ENCODE measurements at regions not wholly inside any gene's neighbourhood (a gene's known extent, or its start where the extent isn't known, plus 50 kb on each side); places are given as distances from the start of the nearest gene placed in this dataset.
"Not testable (repeated sequence)": the region's sequence is repeated elsewhere in the genome, so short reads cannot be mapped to it uniquely, and the experiment has no call there.

GRCh38 chr2:56971383-56971974, 787.7 kb downstream of the CCDC85A start:
- DNase-seq (ENCODE audit: low read depth in 2 of 2): no peak

GRCh38 chr2:56981554-56981953, 797.8 kb downstream of the CCDC85A start:
- no peak for DNase-seq (ENCODE audit: low read depth in 2 of 2)

GRCh38 chr2:56985609-56986008, 801.8 kb downstream of the CCDC85A start:
- no peak for DNase-seq (ENCODE audit: low read depth in 2 of 2)

- DNase-seq (ENCODE audit: low read depth in 2 of 2): no peak
Observed at GRCh38 chr2:57022496-57022895, 838.7 kb downstream of the CCDC85A start.

GRCh38 chr2:57044931-57045635, 861.3 kb downstream of the CCDC85A start:
- DNase-seq (ENCODE audit: low read depth in 2 of 2): no peak

GRCh38 chr2:57049273-57049672, 865.5 kb downstream of the CCDC85A start:
- DNase-seq (ENCODE audit: low read depth in 2 of 2): no peak

- DNase-seq (ENCODE audit: low read depth in 2 of 2): no peak
Observed at GRCh38 chr2:57050007-57050406, 866.2 kb downstream of the CCDC85A start.

- DNase-seq (ENCODE audit: low read depth in 2 of 2): not testable (repeated sequence)
Observed at GRCh38 chr2:57066301-57066700, 882.5 kb downstream of the CCDC85A start.

- DNase-seq (ENCODE audit: low read depth in 2 of 2): no peak
Observed at GRCh38 chr2:57075226-57075625, 891.4 kb downstream of the CCDC85A start.

GRCh38 chr2:57080035-57080434, 896.2 kb downstream of the CCDC85A start:
- no peak for DNase-seq (ENCODE audit: low read depth in 2 of 2)

- no peak for DNase-seq (ENCODE audit: low read depth in 2 of 2)
Observed at GRCh38 chr2:57084697-57085281, 901.0 kb downstream of the CCDC85A start.

GRCh38 chr2:57093020-57093419, 909.2 kb downstream of the CCDC85A start:
- DNase-seq (ENCODE audit: low read depth in 2 of 2): no peak

GRCh38 chr2:57097855-57098254, 914.1 kb downstream of the CCDC85A start:
- DNase-seq (ENCODE audit: low read depth in 2 of 2): no peak

GRCh38 chr2:57100436-57100835, 916.6 kb downstream of the CCDC85A start:
- DNase-seq (ENCODE audit: low read depth in 2 of 2): no peak

GRCh38 chr2:57105694-57106093, 921.9 kb downstream of the CCDC85A start:
- DNase-seq (ENCODE audit: low read depth in 2 of 2): no peak

- DNase-seq (ENCODE audit: low read depth in 2 of 2): no peak
Observed at GRCh38 chr2:57107353-57107752, 923.6 kb downstream of the CCDC85A start.

GRCh38 chr2:57111531-57111930, 927.7 kb downstream of the CCDC85A start:
- DNase-seq (ENCODE audit: low read depth in 2 of 2): no peak

GRCh38 chr2:57119141-57119540, 927.5 kb upstream of the VRK2 start:
- DNase-seq (ENCODE audit: low read depth in 2 of 2): no peak

- DNase-seq (ENCODE audit: low read depth in 2 of 2): no peak
Observed at GRCh38 chr2:57126410-57126809, 920.2 kb upstream of the VRK2 start.

- DNase-seq (ENCODE audit: low read depth in 2 of 2): no peak
Observed at GRCh38 chr2:57139179-57139578, 907.4 kb upstream of the VRK2 start.

GRCh38 chr2:57141269-57141668, 905.3 kb upstream of the VRK2 start:
- no peak for DNase-seq (ENCODE audit: low read depth in 2 of 2)

GRCh38 chr2:57146951-57147350, 899.7 kb upstream of the VRK2 start:
- DNase-seq (ENCODE audit: low read depth in 2 of 2): no peak

GRCh38 chr2:57156231-57156924, 890.2 kb upstream of the VRK2 start:
- no peak for DNase-seq (ENCODE audit: low read depth in 2 of 2)

All from stimulated activated CD8-positive, alpha-beta memory T cell treated with anti-CD3 and anti-CD28 coated beads, Interleukin-15, amount 100 ng/mL, for 4 hours (primary cell).